SH-SY5Y (cell line): ENCODE measurements at regions not wholly inside any gene's neighbourhood (a gene's known extent, or its start where the extent isn't known, plus 50 kb on each side); places are given as distances from the start of the nearest gene placed in this dataset.

ENCODE experiments used
- GATA2 ChIP-seq: IDR thresholded peaks from 2 replicates; pipeline ENCODE4 v1.6.1; 2011; ENCODE audit warnings: mild to moderate bottlenecking, low read depth, low read length
- GATA3 ChIP-seq: IDR thresholded peaks from 2 replicates; pipeline ENCODE4 v1.6.1; 2011; ENCODE audit warnings: low read depth, mild to moderate bottlenecking, low read length, moderate library complexity

- TF ChIP-seq GATA3, result no peak
- no peak for TF ChIP-seq GATA2
Measured at GRCh38 chr3:161823910-161824309, 327.3 kb downstream of the OTOL1 start.
